HG02938 (cell line): ENCODE measurements at regions not wholly inside any gene's neighbourhood (a gene's known extent, or its start where the extent isn't known, plus 50 kb on each side); places are given as distances from the start of the nearest gene placed in this dataset.
"Not testable (repeated sequence)": the region's sequence is repeated elsewhere in the genome, so short reads cannot be mapped to it uniquely, and the experiment has no call there.

Experiments
- ATAC-seq: cut with Tn5 transposase; IDR thresholded peaks from one replicate; pipeline ENCODE4 v1.9.1; 2021; ENCODE audit warnings: mild to moderate bottlenecking, moderate library complexity; ENCODE audit not compliant: unreplicated experiment

DNA sequence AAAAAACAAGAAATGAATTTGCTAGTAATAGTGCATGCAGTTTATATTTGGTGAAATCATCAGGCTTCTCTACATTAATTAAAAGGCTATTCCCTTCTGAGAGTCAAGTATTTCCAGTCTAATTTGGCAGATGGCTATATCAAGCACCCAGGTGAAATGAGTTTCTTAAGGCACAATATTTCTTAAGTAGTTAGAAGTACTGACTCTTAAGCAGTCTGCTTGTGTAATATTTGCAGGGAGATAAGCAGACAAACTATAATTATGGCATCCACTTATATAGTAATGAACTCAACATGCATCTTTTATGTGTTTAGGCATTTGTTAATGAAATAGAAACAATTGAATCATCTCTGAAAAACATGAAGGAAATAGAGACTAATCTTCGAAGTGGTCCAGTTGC, 189.2 kb downstream of the UTRN start:
- ATAC-seq = no peak

DNA sequence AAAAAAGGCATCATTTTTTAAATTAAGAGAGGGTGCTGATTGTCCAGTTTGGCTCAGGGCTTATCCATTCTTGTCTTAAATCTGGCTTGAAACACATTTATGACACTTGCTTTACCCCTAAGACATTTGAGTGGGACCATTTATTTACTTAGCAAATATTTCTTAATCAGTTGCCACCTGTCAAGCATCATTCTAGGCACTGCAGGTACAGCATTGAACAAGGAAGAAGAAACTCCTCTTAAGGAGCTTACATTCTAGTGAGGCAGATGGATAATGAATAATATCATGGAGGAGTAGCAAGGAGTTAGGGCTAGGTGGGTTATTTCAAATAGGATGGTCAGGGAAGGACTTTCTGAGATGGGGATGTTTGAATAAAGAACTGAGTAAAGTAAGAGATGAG, 189.8 kb downstream of the UTRN start:
- ATAC-seq = no peak

DNA sequence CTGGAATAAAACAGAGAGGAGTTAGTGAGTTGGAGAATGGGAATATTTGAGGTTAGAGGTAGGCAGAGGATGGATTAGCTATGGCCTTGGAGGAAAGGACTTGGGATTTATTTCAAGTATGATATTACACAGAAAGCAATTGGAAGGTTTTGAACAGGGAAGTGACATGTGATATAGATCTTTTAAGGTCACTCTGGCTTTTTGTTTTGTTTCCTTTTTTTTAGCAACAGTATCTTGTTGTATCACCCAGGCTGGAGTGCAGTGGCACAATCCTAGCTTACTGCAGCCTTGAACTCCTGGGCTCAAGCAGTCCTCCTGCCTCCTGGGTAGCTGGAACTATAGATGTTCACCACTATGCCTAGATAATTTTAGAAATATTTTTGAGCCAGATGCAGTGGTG, 190.3 kb downstream of the UTRN start:
- no peak for ATAC-seq

DNA sequence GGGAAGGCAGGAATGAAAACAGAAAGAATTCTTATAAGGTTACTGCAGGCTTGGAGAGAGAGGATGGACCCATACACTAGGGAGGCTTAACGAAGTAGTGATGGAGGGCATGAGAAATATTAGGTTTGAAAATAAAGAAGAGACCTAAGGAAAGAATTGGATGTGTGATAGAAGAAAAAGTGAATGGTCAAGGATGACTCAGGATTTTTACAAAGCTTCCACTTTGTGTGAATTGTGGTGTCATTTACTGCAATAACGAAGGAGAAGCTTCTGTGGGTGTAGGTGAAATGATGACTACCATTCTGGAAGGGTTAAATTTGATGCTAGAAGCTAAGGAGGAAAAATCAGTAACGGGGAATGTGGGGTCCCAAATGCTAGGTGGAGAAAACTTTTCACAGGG, 191.2 kb downstream of the UTRN start:
- ATAC-seq = no peak

DNA sequence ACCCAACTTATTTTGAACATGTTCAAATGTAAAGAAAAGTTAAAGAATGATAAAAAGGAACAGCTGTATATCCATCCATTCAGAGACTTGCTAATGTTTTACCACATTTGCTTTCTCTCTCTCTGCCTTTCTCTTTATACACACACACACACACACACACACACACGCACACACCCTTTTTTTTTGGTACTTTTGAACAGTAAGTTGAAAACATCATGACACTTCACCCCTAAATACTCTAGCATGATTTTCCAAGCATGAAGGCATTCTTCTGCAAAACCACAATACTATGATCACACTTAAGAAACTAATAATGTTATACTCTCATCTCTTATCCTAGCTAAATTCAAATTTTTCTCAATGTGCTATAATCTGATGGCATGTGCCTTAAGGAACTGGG, 192.3 kb downstream of the UTRN start:
- no peak for ATAC-seq

DNA sequence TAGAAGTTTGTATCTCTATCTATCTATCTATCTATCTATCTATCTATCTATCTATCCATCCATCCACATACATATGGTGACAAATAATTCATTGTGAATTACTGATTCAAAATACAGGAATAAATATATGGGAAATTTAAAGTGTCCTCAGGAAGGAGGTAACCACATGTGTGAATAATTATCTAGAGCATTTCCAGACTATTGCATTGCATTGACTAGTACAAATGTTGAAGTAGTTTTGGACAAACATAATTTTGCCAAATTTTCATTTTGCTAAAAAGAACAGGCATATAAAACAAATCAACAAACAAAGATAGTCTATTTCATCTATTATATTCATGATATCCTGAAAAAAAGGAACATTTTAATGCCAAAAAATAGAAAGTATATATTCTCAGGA, 192.7 kb downstream of the UTRN start:
- ATAC-seq = no peak

DNA sequence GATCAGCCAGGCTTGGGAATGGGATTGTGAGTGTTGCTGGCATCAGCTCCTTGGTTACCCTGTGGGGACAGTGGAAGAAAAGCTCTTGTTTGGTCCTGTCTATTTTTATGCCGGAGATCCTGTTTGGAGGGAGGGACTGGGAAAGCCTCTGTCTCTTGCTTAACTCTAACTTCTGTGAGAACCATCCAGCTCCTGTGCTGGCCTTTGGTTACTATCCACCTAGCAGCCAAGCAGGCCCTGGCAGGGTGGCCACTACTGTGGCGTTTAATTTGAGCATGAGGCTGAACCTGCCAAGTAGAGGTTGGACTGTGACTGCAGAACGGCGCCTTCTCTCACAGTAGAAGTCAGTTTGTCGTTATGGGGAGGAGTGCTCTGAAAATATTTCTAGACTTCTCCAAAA, 193.3 kb downstream of the UTRN start:
- no peak for ATAC-seq

DNA sequence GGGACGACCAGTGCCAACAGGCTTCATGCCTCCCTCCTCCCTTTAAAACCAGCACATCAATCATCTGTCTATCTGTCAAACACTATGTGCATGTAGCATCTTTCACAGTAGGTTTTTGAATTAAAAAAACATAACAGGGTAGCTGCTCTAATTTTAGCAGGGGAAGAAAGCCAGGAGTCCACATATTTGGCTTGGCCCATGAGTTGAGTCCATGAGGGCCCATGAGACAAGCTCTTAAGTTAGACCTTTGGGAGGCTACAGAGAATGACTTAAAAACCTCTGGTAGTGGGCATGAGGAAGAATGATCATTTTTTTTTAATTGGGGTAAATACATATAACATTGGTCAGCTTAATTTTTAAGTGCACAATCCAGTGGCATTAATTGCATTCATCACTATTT, 194.9 kb downstream of the UTRN start:
- no peak for ATAC-seq

DNA sequence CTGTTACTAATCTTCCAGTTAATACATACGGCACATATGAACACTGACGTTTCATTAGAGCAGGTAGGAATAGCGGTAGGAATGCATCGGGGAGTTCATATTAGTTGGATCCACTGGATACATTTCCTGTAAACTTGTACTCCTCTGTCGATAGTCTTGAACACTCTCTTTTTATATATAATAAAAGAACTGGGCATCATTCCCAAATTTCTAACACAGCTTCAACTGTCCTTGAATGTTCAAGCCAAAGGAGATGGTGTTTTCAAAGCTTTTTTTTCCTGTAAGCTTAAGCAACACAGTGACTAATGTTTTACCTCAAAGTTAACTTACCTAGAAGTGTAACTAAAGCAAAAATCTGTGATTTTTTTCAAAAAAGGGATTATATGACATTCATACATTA, 195.3 kb downstream of the UTRN start:
- no peak for ATAC-seq

DNA sequence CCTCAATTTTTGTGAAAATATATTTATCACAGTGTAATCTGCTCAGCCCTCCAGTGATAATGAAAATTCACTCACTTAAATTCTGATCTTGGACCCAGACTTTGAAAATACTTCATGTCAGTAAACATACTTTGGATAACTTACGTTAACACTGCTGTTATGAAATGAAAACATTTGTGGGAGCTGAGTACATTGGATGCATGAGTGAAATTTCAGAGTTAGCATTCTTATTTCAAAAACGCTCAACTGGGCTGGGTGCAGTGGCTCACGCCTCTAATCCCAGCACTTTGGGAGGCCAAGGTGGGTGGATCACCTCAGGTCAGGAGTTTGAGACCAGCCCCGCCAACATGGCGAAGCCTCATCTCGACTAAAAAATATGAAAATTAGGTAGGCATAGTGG, 196.4 kb downstream of the UTRN start:
- ATAC-seq = no peak

DNA sequence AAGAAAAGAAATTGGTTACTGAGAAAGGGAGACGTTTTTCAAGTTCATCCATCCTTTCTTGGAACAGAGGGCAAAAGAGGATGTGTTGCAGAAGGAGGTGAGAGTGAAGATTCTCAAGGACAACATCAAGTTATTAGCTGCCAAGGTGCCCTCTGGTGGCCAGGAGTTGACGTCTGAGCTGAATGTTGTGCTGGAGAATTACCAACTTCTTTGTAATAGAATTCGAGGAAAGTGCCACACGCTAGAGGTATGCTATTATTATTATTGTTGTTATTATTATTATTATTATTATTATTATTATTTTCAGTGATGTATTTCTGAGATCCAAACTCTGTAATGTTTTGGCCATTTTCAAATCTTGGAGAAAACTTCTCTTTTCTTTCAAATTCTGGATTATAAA, 197.0 kb downstream of the UTRN start:
- ATAC-seq = peak; percentile 85

DNA sequence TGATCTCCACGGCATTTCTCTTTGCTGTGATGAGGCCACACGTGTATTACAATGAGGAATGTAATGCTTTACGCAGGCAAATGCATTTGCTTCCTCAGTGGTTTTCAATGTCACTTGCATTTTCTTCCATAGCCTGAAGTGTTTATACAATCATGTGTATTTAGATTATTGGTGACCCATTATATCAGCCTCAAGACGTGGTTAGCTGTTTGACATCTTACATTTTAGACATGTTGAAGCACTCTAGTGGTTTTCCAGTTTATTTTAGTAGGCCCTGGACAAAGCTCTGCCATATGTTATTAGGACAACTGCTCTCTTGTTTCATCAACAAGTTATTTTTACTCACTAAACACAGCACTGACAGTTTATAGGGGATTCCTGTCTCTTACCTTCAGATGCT, 200.4 kb downstream of the UTRN start:
- ATAC-seq = no peak

DNA sequence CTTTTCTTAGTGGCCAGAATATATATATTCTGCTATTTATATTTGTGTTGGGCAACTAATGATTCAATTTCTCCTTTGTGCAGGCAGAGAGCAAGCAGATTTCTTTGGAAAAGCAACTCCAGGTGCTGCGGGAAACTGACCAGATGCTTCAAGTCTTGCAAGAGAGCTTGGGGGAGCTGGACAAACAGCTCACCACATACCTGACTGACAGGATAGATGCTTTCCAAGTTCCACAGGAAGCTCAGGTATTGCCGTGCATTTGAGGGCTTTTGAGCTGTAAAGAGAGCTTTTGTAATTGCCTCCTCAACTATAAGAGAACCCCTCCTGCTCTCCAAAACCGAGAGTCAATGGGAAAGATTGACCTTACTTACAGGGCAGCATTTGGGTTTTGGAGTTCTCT, 203.5 kb downstream of the UTRN start:
- ATAC-seq = no peak

DNA sequence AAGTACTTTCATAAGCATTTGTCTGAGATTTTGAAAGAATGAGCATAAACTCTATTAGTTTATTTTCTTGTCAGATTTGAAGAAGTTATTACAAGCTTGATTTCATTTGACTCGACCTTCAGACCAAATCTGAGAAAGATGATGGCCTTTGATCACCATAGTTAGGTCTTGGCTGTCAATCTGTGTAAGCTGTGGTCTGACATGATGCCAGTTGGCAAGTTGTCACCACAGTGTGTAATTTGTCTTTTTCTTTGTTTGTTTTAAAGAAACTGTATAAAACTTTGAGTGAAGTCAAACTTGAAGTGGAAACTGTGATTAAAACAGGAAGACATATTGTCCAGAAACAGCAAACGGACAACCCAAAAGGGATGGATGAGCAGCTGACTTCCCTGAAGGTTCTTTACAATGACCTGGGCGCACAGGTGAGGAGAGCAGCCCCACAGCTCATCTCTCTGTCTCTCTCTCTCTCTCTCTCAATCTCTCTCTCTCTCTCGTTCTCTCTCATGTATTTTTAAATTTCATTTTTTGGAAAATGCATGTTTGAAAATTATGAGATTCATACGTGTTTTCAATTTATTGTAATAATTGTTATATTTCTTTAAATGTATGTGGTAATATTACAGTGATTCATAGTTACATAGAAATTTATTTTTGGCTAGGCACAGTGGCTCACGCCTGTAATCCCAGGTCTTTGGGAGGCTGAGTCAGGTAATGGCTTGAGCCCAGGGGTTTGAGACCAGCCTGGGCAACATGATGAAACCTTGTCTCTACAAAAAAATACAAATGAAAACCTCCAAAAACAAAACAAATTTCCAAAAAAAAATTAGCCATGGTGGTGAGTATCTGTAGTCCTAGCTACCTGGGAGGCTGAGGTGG, 208.1 kb downstream of the UTRN start:
- no peak for ATAC-seq

DNA sequence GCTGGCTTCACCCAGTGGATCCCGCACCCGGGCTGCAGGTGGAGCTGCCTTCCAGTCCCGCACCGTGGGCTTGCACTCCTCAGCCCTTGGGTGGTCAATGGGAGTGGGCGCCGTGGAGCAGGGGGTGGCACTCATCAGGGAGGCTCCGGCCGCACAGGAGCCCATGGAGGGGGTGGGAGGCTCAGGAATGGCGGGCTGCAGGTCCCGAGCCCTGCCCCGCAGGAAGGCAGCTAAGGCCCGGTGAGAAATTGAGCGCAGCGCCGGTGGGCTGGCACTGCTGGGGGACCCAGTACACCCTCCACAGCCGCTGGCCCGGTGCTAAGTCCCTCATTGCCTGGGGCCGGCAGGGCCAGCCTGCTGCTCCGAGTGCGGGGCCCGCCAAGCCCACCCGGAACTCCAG, 209.9 kb downstream of the UTRN start:
- ATAC-seq = not testable (repeated sequence)

DNA sequence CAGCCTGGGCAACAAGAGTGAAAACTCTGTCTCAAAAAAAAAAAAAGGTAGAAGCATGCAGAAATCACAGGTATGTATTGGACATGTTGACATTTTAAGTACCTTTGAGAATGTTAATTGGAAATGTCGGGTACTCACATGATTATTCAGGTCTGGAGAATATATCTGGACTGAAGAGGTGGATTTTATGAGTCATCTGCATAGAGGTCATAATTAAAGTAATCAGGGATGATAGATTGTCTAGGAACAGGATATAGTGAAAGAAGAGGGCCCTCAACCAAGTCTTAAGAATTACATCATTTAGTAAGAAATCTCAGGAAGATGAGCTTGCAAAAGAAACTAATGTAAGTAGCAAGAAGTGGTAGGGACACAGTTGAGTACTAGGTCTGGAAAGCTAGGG, 212.5 kb downstream of the UTRN start:
- ATAC-seq = no peak

DNA sequence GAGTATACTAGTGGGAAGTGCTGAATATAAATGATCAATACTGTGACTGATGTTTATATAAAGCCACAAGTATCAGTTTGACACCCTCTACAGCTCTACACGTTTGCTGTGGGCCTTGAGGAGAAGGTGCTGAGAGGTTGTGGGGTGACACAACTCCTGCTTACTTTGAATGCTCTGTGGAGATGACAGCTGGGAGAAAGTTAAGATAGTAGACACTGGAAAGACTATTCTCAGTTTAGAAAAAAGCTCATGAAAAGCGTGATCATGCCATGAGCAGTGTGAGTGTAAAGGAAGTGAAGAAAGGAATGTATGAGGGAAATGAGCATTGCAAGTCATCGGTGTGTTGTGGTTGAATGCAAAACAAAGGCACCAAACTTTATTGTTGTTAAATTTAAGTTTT, 215.8 kb downstream of the UTRN start:
- ATAC-seq = no peak

DNA sequence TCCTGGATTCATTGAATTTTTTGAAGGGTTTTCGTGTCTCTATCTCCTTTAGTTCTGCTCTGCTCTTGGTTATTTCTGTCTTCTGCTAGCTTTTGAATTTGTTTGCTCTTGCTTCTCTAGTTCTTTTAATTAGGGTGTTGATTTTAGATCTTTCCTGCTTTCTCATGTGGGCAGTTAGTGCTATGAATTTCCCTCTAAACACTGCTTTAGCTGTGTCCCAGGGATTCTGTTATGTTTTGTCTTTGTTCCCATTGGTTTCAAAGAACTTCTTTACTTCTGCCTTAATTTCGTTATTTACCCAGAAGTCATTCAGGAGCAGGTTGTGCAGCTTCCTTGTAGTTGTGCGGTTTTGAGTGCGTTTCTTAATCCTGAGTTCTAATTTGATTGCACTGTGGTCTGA, 220.1 kb downstream of the UTRN start:
- not testable (repeated sequence) for ATAC-seq

DNA sequence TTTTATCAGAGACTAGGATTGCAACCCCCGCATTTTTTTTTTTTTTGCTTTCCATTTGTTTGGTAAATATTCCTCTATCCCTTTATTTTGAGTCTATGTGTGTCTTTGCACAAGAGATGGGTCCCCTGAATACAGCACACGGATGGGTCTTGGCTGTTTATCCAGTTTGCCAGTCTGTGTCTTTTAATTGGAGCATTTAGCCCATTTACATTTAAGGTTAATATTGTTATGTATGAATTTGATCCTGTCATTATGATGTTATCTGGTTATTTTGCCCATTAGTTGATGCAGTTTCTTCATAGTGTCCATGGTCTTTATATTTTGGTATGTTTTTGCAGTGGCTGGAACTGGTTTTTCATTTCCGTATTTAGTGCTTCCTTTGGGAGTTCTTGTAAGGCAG, 220.9 kb downstream of the UTRN start:
- ATAC-seq = not testable (repeated sequence)

DNA sequence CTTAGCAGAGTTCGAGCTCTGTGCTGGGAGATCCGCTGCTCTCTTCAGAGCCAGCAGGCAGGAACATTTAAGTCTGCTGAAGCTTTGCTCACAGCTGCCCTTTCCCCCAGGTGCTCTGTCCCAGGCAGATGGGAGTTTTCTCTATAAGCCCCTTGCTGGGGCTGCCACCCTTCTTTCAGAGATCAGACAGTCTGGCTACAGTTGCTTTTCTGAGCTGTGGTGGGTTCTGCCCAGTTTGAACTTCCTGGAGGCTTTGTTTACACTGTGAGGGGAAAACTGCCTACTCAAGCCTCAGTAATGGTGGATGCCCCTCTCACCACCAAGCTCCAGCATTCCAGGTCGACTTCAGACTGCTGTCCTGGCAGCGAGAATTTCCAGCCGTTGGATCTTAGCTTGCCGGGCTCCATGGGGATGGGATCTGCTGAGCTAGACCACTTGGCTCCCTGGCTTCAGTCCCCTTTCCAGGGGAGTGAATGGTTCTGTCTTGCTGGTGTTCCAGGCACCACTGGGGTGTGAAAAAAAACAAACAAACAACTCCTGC, 222.7 kb downstream of the UTRN start:
- ATAC-seq = not testable (repeated sequence)

DNA sequence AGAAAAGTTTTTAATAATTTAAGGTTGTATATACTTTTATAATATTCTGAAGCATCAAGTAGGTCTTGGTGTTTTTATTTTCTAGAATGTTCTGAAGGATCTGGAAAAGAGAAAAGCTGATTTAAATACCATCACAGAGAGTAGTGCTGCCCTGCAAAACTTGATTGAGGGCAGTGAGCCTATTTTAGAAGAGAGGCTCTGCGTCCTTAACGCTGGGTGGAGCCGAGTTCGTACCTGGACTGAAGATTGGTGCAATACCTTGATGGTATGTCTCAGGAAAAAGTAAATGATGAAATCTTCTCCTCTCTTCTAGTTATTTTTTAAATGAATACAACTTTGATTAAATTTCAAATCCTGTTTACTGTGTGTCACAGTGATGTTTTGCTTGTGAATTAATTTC, 225.7 kb downstream of the UTRN start:
- ATAC-seq = no peak

DNA sequence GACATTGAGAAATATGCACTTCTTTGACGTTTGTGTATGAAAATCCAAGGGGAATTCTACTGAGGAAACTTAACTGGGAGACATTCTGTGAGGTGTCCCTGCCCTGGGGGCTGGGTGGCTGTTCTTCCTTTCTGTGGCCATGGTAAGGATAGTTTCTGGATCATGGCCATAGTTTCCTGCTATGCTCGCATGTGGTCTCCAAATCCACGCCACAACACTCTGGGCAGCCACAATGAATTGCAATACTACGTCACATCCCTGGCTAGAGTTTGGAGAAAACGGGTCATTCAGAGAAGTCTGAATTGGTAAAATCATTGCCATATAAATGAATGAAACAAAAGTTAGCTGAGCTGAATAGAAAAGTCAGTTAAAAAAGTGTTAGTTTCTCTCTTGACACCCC, 230.6 kb downstream of the UTRN start:
- ATAC-seq = no peak

DNA sequence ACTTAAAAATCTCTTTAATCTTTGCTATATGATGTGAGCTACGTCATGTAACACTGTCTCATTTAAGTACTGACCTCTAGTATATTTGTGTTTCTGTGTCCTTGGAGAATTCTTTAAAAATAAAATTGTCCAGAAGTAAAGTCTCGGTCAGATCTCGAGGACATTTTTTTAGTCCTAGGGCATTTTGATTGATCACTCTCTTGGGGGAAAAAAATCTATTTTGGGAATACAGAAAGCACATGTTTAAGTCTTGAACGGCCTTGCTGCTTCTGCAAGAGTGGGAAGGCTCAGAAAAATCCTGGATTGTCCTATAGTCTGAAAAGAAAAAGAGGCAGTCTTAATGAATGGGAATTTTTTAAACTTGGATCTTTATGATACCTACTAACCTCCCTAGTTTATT, 234.3 kb downstream of the UTRN start:
- ATAC-seq = no peak
